Endothelial cell of umbilical vein (primary cell): ENCODE measurements at regions not wholly inside any gene's neighbourhood (a gene's known extent, or its start where the extent isn't known, plus 50 kb on each side); places are given as distances from the start of the nearest gene placed in this dataset.

Experiments
- EZH2 ChIP-seq: IDR thresholded peaks from 2 replicates; pipeline ENCODE4 v1.6.1; 2012; ENCODE audit warnings: borderline replicate concordance, low read depth, mild to moderate bottlenecking, moderate library complexity, low read length, inconsistent platforms; ENCODE audit not compliant: severe bottlenecking
- POLR2A ChIP-seq: IDR thresholded peaks from 2 replicates; pipeline ENCODE4 v1.6.1; 2012; ENCODE audit warnings: low read depth, mild to moderate bottlenecking, control low read depth, low read length
- POLR2AphosphoS5 ChIP-seq: IDR thresholded peaks from 2 replicates; pipeline ENCODE4 v1.6.1; 2012; ENCODE audit warnings: low read depth, mild to moderate bottlenecking, control low read depth, low read length, moderate library complexity; ENCODE audit not compliant: insufficient read depth
- TF ChIP-seq, protein P1 (sequence below), 2 donors: IDR thresholded peaks; 1 replicate in 1 of 2; 2 replicates in 1 of 2; pipeline ENCODE4 v1.5.1; 2011; ENCODE audit warnings: low read length in 2 of 2, mild to moderate bottlenecking in 2 of 2, moderate library complexity in 2 of 2, control low read depth in 1 of 2, inconsistent platforms in 1 of 2, low read depth in 1 of 2; ENCODE audit not compliant: insufficient read depth in 1 of 2; ENCODE audit errors: extremely low read depth in 1 of 2
- TF ChIP-seq, protein P2 (sequence below): IDR thresholded peaks from 2 replicates; pipeline ENCODE4 v1.6.1; 2011; ENCODE audit not compliant: insufficient read depth, insufficient read length

DNA sequence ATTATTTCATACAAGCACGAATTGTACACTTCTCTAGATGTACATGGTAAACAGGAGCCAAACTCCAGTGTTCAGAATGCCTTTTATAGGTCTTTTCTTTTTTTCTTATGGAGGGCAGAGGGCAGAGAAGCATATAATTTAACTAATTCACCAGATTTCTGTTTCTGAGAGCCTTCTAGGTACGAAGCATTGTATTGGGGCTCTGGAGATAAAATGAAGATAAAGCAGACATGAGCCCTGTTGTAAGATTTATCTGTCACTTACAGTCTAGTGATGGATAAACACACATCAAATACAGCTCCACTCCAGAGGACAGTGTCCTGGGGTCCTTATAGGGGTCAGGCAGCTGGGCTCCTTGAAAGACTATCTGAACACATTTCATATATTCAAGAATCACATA is 265.5 kb downstream of the SKAP2 start:
- TF ChIP-seq, protein P1, sequence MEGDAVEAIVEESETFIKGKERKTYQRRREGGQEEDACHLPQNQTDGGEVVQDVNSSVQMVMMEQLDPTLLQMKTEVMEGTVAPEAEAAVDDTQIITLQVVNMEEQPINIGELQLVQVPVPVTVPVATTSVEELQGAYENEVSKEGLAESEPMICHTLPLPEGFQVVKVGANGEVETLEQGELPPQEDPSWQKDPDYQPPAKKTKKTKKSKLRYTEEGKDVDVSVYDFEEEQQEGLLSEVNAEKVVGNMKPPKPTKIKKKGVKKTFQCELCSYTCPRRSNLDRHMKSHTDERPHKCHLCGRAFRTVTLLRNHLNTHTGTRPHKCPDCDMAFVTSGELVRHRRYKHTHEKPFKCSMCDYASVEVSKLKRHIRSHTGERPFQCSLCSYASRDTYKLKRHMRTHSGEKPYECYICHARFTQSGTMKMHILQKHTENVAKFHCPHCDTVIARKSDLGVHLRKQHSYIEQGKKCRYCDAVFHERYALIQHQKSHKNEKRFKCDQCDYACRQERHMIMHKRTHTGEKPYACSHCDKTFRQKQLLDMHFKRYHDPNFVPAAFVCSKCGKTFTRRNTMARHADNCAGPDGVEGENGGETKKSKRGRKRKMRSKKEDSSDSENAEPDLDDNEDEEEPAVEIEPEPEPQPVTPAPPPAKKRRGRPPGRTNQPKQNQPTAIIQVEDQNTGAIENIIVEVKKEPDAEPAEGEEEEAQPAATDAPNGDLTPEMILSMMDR (IDR thresholded peaks at IDR 0.05; ENCODE audit: extremely low read depth in 1 of 2, insufficient read depth in 1 of 2, low read depth in 1 of 2, low read length in 2 of 2): no peak
- TF ChIP-seq EZH2 (no peak), POLR2AphosphoS5 (no peak), POLR2A (no peak)
- TF ChIP-seq, protein P2, sequence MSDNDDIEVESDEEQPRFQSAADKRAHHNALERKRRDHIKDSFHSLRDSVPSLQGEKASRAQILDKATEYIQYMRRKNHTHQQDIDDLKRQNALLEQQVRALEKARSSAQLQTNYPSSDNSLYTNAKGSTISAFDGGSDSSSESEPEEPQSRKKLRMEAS: no peak
